GM12878 (cell line): ENCODE measurements at regions not wholly inside any gene's neighbourhood (a gene's known extent, or its start where the extent isn't known, plus 50 kb on each side); places are given as distances from the start of the nearest gene placed in this dataset.
"Not testable (repeated sequence)": the region's sequence is repeated elsewhere in the genome, so short reads cannot be mapped to it uniquely, and the experiment has no call there.

Source experiments
- ATAC-seq: fragments of 200-7000 bp; cut with Tn5 transposase; 3 replicates; pipeline ENCODE4 v1.9.1; 2020; ENCODE audit warnings: mild to moderate bottlenecking, moderate library complexity
- BruUV-seq: library from RNA; stranded (reverse); fragments of 400-500 nt; replicated peaks from 2 replicates; lab custom pipeline; 2021; lab: Mats Ljungman, UMichigan
- CTCF ChIA-PET: fragments of 300-600 bp; sonication (Branson Sonifier 250); formaldehyde crosslinking; extraction: SDS; loops from one replicate; lab custom pipeline; 2021; ENCODE audit warnings: inconsistent platforms; lab: Yijun Ruan, JAX
- POLR2A ChIA-PET: fragments of 350-600 bp; formaldehyde crosslinking; extraction: SDS; loops from one replicate; lab custom pipeline; 2021; ENCODE audit warnings: inconsistent platforms; lab: Charles Lee
- RAD21 ChIA-PET: fragments of 300-600 bp; sonication (Branson Sonifier 250); formaldehyde crosslinking; loops from one replicate; lab custom pipeline; 2023; ENCODE audit warnings: antibody characterized with exemption; ENCODE audit not compliant: unreplicated experiment; lab: Charles Lee
- SMC1A ChIA-PET: fragments of 300-600 bp; sonication (Branson Sonifier 250); formaldehyde crosslinking; loops from one replicate; lab custom pipeline; 2023; ENCODE audit not compliant: unreplicated experiment, uncharacterized antibody; lab: Charles Lee
- DNase-seq: peaks from one replicate; pipeline ENCODE4 v3.0.0-alpha.2; 2011; ENCODE audit warnings: low read depth, low spot score
- FAIRE-seq: peaks from 3 replicates; lab custom pipeline; 2011; peaks lifted over from hg19 to GRCh38; lab: Jason Lieb, UNC
- H2AFZ ChIP-seq: 2 replicates; pipeline ENCODE4 v1.6.0; 2011; ENCODE audit warnings: low read depth, low read length, control low read depth; ENCODE audit not compliant: control insufficient read depth
- H3K27ac ChIP-seq: 2 replicates; pipeline ENCODE4 v1.5.1; 2011; ENCODE audit warnings: control low read depth; ENCODE audit not compliant: control insufficient read depth, insufficient read depth
- H3K27me3 ChIP-seq, 2 experiments: replicated peaks in 1 of 2; 2 replicates each; pipeline versions ENCODE4 v1.6.0 to v1.6.1; 2011; ENCODE audit warnings: low read length in 1 of 2; ENCODE audit not compliant: control insufficient read depth in 2 of 2, insufficient read depth in 2 of 2
- H3K36me3 ChIP-seq, 2 experiments: 2 replicates each; pipeline ENCODE4 v1.5.1; 2011; ENCODE audit warnings: low read length in 1 of 2; ENCODE audit not compliant: control insufficient read depth in 2 of 2, insufficient read depth in 2 of 2
- H3K4me1 ChIP-seq: 2 replicates; pipeline ENCODE4 v1.6.1; 2011; ENCODE audit warnings: mild to moderate bottlenecking, low read length, moderate library complexity, mixed read lengths; ENCODE audit not compliant: control insufficient read depth, insufficient read depth
- H3K4me2 ChIP-seq: 2 replicates; pipeline ENCODE4 v1.6.0; 2011; ENCODE audit warnings: control low read depth; ENCODE audit not compliant: control insufficient read depth, insufficient read depth
- H3K4me3 ChIP-seq: fragments of 200-600 bp; sonication (generic); 2 replicates; pipeline ENCODE4 v1.5.1; 2016
- H3K79me2 ChIP-seq: 2 replicates; pipeline ENCODE4 v1.6.0; 2011; ENCODE audit warnings: low read length; ENCODE audit not compliant: control insufficient read depth, insufficient read depth
- H3K9ac ChIP-seq: 2 replicates; pipeline ENCODE4 v1.8.0; 2011; ENCODE audit warnings: low read length, control low read depth, mixed read lengths; ENCODE audit not compliant: control insufficient read depth, insufficient read depth
- H3K9me3 ChIP-seq: replicated peaks from 3 replicates; pipeline ENCODE4 v1.5.1; 2011; ENCODE audit warnings: mild to moderate bottlenecking, low read length; ENCODE audit not compliant: control insufficient read depth, insufficient read depth
- H4K20me1 ChIP-seq: 2 replicates; pipeline ENCODE4 v1.6.0; 2011; ENCODE audit not compliant: control insufficient read depth, insufficient read depth
- KDM1A ChIP-seq: fragments of 200-600 bp; sonication (generic); IDR thresholded peaks from 2 replicates; pipeline ENCODE4 v1.6.1; 2016; ENCODE audit warnings: borderline replicate concordance
- NR2C2 ChIP-seq: IDR thresholded peaks from 2 replicates; pipeline ENCODE4 v1.6.1; 2011; ENCODE audit warnings: borderline replicate concordance, low read depth; ENCODE audit not compliant: control insufficient read depth, insufficient read length
- ZSCAN29 ChIP-seq: fragments of 450-650 bp; IDR thresholded peaks from 2 replicates; pipeline ENCODE4 v1.6.1; 2017; ENCODE audit warnings: mild to moderate bottlenecking, moderate library complexity
- WGBS: methylation state at CpG from one replicate; pipeline ENCODE4 v1.1.6; 2016; ENCODE audit warnings: low lambda C conversion rate; ENCODE audit not compliant: insufficient replicate concordance, insufficient coverage; ENCODE audit errors: missing lambda C conversion rate; 5-methylcytosine and 5-hydroxymethylcytosine counted together
- in situ Hi-C: fragments of 300-500 bp; cut with MboI; formaldehyde crosslinking; loops from 9 replicates; pipeline ENCODE4 v1.14.3; 2018; ENCODE audit warnings: mixed read lengths
- intact Hi-C: fragments of 100-400 bp; cut with micrococcal nuclease; formaldehyde crosslinking; loops from one replicate; pipeline ENCODE4 v1.14.2; 2022; ENCODE audit not compliant: unreplicated experiment
- TF ChIP-seq, protein P1 (sequence below): IDR thresholded peaks from 2 replicates; pipeline ENCODE4 v1.6.1; 2011; ENCODE audit warnings: low read depth, low read length, improper control_type of control experiment, borderline replicate concordance
- TF ChIP-seq, protein P2 (sequence below): IDR thresholded peaks from 2 replicates; pipeline ENCODE4 v1.6.1; 2012; ENCODE audit warnings: mild to moderate bottlenecking, low read depth, low read length
- TF ChIP-seq, protein P3 (sequence below): fragments of 450-650 bp; IDR thresholded peaks from 2 replicates; pipeline ENCODE4 v1.6.1; 2017; ENCODE audit warnings: mild to moderate bottlenecking

DNA sequence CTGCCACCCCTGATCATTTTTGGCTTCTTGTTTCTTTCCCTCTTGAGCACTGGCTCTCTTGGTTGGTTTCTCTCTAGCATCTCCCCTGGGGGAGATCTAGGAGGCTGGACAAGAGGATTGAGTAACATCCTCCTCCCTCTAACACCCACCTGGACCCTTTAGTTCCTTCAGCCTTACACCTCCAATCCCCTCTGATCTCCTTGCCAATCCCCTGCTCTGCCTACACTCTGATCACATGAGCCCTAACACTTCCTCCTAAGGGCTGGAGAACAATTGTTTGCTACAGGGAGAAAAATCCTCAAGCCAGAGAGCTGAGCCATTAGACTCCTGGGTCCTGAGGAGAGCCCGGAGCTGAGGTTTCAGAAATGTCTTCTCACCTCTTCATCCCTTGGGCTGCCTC, 65.9 kb upstream of the ADGRL1 start (continued):
- TF ChIP-seq NR2C2 (no peak), ZSCAN29 (no peak), KDM1A (no peak)
- TF ChIP-seq, protein P1, sequence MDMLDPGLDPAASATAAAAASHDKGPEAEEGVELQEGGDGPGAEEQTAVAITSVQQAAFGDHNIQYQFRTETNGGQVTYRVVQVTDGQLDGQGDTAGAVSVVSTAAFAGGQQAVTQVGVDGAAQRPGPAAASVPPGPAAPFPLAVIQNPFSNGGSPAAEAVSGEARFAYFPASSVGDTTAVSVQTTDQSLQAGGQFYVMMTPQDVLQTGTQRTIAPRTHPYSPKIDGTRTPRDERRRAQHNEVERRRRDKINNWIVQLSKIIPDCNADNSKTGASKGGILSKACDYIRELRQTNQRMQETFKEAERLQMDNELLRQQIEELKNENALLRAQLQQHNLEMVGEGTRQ, result no peak
- TF ChIP-seq, protein P2, sequence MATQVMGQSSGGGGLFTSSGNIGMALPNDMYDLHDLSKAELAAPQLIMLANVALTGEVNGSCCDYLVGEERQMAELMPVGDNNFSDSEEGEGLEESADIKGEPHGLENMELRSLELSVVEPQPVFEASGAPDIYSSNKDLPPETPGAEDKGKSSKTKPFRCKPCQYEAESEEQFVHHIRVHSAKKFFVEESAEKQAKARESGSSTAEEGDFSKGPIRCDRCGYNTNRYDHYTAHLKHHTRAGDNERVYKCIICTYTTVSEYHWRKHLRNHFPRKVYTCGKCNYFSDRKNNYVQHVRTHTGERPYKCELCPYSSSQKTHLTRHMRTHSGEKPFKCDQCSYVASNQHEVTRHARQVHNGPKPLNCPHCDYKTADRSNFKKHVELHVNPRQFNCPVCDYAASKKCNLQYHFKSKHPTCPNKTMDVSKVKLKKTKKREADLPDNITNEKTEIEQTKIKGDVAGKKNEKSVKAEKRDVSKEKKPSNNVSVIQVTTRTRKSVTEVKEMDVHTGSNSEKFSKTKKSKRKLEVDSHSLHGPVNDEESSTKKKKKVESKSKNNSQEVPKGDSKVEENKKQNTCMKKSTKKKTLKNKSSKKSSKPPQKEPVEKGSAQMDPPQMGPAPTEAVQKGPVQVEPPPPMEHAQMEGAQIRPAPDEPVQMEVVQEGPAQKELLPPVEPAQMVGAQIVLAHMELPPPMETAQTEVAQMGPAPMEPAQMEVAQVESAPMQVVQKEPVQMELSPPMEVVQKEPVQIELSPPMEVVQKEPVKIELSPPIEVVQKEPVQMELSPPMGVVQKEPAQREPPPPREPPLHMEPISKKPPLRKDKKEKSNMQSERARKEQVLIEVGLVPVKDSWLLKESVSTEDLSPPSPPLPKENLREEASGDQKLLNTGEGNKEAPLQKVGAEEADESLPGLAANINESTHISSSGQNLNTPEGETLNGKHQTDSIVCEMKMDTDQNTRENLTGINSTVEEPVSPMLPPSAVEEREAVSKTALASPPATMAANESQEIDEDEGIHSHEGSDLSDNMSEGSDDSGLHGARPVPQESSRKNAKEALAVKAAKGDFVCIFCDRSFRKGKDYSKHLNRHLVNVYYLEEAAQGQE, result no peak
- TF ChIP-seq, protein P3, sequence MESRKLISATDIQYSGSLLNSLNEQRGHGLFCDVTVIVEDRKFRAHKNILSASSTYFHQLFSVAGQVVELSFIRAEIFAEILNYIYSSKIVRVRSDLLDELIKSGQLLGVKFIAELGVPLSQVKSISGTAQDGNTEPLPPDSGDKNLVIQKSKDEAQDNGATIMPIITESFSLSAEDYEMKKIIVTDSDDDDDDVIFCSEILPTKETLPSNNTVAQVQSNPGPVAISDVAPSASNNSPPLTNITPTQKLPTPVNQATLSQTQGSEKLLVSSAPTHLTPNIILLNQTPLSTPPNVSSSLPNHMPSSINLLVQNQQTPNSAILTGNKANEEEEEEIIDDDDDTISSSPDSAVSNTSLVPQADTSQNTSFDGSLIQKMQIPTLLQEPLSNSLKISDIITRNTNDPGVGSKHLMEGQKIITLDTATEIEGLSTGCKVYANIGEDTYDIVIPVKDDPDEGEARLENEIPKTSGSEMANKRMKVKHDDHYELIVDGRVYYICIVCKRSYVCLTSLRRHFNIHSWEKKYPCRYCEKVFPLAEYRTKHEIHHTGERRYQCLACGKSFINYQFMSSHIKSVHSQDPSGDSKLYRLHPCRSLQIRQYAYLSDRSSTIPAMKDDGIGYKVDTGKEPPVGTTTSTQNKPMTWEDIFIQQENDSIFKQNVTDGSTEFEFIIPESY, result no peak

DNA sequence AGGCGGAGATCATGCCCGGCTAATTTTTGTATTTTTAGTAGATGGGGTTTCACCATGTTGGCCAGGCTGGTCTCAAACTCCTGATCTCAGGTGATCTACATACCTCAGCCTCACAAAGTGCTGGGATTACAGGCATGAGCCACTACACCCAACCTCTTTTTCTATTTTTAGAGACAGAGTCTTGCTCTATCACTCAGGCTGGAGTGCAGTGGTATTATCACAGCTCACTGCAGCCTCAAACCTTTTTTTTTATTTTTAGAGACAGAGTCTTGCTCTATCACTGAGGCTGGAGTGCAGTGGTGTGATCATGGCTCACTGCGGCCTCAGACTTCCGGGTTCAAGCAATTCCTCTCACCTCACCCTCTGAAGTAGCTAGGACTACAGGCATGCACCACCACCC, 64.6 kb upstream of the ADGRL1 start:
- H3K9ac ChIP-seq, H4K20me1 ChIP-seq, H3K4me2 ChIP-seq, H3K4me1 ChIP-seq, H3K79me2 ChIP-seq, in situ Hi-C loops, DNase-seq, H3K4me3 ChIP-seq, H3K27me3 ChIP-seq, FAIRE-seq, H3K36me3 ChIP-seq, ATAC-seq, H3K9me3 ChIP-seq, H3K27ac ChIP-seq, BruUV-seq, H2AFZ ChIP-seq, intact Hi-C loops: not testable (repeated sequence)
- 67% methylated on average over 4 of the region's 4 CpGs for WGBS
- ChIA-PET RAD21 (interaction anchor here (0.7 kb wide), 1 partner anchor 57 kb away, joined by 3 read pairs; no protein-coding TSS in a partner anchor), CTCF (interaction anchor here (0.6 kb wide), 1 partner anchor 13 kb away, joined by 3 read pairs; no protein-coding TSS in a partner anchor), POLR2A (interaction anchor here (0.7 kb wide), 1 partner anchor 240 kb away, joined by 4 read pairs; no protein-coding TSS in a partner anchor), SMC1A (interaction anchor here (0.6 to 0.7 kb wide), 2 partner anchors 16 to 751 kb away, joined by 3 read pairs; no protein-coding TSS in a partner anchor)
